OCI-LY1 (cell line): ENCODE measurements at regions not wholly inside any gene's neighbourhood (a gene's known extent, or its start where the extent isn't known, plus 50 kb on each side); places are given as distances from the start of the nearest gene placed in this dataset.

Source experiments
- EZH2 ChIP-seq: fragments of 200-600 bp; sonication (generic), shearing (Covaris generic); IDR thresholded peaks from 2 replicates; pipeline ENCODE4 v1.8.0; 2017; ENCODE audit warnings: borderline replicate concordance, mixed run types, mild to moderate bottlenecking, antibody characterized with exemption, low read length, moderate library complexity, mixed read lengths
- TF ChIP-seq, protein P1 (sequence below): fragments of 200-600 bp; sonication (generic), shearing (Covaris generic); IDR thresholded peaks from 2 replicates; pipeline ENCODE4 v1.5.1; 2017; ENCODE audit warnings: mild to moderate bottlenecking, antibody characterized with exemption, low read length, moderate library complexity, mixed read lengths

DNA sequence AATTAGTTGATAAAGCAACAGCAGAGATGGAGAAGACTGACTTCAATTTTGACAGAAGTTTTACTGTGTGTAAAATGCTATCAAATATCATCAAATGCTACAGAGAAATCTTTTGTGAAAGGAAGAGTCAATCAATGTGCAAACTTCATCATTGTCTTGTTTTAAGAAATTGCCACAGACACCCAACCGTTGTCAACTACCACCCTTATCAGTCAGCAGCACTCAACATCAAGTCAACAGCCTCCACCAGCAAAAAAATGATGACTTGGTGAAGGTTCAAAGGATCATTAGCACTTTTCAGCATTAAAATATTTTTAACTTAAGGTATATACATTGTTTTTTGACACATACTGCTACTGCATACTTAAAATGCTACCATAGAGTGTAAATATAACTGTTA is 888.8 kb downstream of the CDH18 start:
- TF ChIP-seq, protein P1, sequence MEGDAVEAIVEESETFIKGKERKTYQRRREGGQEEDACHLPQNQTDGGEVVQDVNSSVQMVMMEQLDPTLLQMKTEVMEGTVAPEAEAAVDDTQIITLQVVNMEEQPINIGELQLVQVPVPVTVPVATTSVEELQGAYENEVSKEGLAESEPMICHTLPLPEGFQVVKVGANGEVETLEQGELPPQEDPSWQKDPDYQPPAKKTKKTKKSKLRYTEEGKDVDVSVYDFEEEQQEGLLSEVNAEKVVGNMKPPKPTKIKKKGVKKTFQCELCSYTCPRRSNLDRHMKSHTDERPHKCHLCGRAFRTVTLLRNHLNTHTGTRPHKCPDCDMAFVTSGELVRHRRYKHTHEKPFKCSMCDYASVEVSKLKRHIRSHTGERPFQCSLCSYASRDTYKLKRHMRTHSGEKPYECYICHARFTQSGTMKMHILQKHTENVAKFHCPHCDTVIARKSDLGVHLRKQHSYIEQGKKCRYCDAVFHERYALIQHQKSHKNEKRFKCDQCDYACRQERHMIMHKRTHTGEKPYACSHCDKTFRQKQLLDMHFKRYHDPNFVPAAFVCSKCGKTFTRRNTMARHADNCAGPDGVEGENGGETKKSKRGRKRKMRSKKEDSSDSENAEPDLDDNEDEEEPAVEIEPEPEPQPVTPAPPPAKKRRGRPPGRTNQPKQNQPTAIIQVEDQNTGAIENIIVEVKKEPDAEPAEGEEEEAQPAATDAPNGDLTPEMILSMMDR: no peak
- no peak for TF ChIP-seq EZH2
